K562 (cell line): ENCODE measurements at regions not wholly inside any gene's neighbourhood (a gene's known extent, or its start where the extent isn't known, plus 50 kb on each side); places are given as distances from the start of the nearest gene placed in this dataset.

ENCODE experiments used
- CREB5 ChIP-seq: fragments of 250-450 bp; sonication (Bioruptor Pico); IDR thresholded peaks from 2 replicates; pipeline ENCODE4 v1.5.0; 2020; ENCODE audit warnings: mild to moderate bottlenecking
- MED1 ChIP-seq: sonication (generic); formaldehyde crosslinking; IDR thresholded peaks from 2 replicates; pipeline ENCODE4 v1.8.1; 2023; ENCODE audit warnings: missing genetic modification reagents, borderline replicate concordance
- PCBP2 ChIP-seq: fragments of 200-400 bp; formaldehyde crosslinking; IDR thresholded peaks from 2 replicates; pipeline ENCODE4 v1.6.1; 2018; ENCODE audit warnings: low read length, low read depth, mild to moderate bottlenecking, moderate library complexity; ENCODE audit not compliant: poor library complexity, severe bottlenecking
- POLR2AphosphoS5 ChIP-seq: IDR thresholded peaks from 2 replicates; pipeline ENCODE4 v1.6.1; 2011; ENCODE audit warnings: mild to moderate bottlenecking, low read depth, low read length, moderate library complexity; ENCODE audit not compliant: control insufficient read depth, insufficient read depth
- TF ChIP-seq, protein P1 (sequence below), 3 experiments: fragments of 200-800 bp in 1 of 3; sonication (Bioruptor generic) in 1 of 3; sonication (generic) in 1 of 3; formaldehyde crosslinking in 1 of 3; IDR thresholded peaks; 2 replicates each; pipeline versions ENCODE4 v1.6.1 to v1.8.0; 2016 to 2022; ENCODE audit warnings: mild to moderate bottlenecking in 2 of 3, missing compliant biosample characterization in 2 of 3, missing genetic modification characterization in 2 of 3, missing genetic modification reagents in 1 of 3

DNA sequence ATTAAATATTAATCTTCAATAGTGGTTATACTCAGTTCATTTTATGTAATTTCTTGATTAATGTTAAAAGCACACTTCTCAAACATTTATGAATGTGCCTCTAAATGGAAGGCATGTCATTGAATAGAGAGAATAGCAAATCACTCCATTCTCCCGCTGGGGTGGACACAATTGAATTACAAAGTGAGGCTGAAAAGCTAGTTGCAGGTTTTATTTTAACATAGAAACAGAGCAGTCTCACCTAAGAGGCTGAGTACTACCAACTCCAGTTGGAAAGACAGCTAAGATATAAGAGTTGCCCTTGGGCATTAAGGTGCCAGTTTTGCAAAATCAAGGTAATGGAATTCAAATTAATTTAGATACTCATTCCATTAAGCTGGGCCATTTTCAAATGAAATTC is 147.2 kb downstream of the PCSK1 start:
- TF ChIP-seq MED1 (CRISPR knock-in tag): no peak
- no peak for TF ChIP-seq CREB5 (CRISPR knock-in tag)
- no peak for TF ChIP-seq POLR2AphosphoS5
- no peak for TF ChIP-seq PCBP2
- TF ChIP-seq, protein P1, sequence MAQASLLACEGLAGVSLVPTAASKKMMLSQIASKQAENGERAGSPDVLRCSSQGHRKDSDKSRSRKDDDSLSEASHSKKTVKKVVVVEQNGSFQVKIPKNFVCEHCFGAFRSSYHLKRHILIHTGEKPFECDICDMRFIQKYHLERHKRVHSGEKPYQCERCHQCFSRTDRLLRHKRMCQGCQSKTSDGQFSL (CRISPR knock-in tag; IDR thresholded peaks at IDR 0.05): no peak
- TF ChIP-seq, protein P1 (tag; IDR thresholded peaks at IDR 0.05): no peak
